DND-41 (cell line): ENCODE measurements at regions not wholly inside any gene's neighbourhood (a gene's known extent, or its start where the extent isn't known, plus 50 kb on each side); places are given as distances from the start of the nearest gene placed in this dataset.

Source experiments
- CTCF ChIP-seq: IDR thresholded peaks from 2 replicates; pipeline ENCODE4 v1.5.1; 2012; ENCODE audit warnings: borderline replicate concordance, low read length, moderate library complexity, mild to moderate bottlenecking; ENCODE audit not compliant: poor library complexity, severe bottlenecking; ENCODE audit errors: extremely low read depth
- EZH2 ChIP-seq: IDR thresholded peaks from 3 replicates; pipeline ENCODE4 v1.6.1; 2012; ENCODE audit warnings: borderline replicate concordance, low read depth, mild to moderate bottlenecking, moderate library complexity, low read length, inconsistent platforms; ENCODE audit not compliant: severe bottlenecking

- TF ChIP-seq CTCF: no peak
- TF ChIP-seq EZH2: no peak
Measured at GRCh38 chr3:74442683-74443082, 171.8 kb downstream of the CNTN3 start.
